ENCODE measurements at regions not wholly inside any gene's neighbourhood (a gene's known extent, or its start where the extent isn't known, plus 50 kb on each side); places are given as distances from the start of the nearest gene placed in this dataset.

DNA sequence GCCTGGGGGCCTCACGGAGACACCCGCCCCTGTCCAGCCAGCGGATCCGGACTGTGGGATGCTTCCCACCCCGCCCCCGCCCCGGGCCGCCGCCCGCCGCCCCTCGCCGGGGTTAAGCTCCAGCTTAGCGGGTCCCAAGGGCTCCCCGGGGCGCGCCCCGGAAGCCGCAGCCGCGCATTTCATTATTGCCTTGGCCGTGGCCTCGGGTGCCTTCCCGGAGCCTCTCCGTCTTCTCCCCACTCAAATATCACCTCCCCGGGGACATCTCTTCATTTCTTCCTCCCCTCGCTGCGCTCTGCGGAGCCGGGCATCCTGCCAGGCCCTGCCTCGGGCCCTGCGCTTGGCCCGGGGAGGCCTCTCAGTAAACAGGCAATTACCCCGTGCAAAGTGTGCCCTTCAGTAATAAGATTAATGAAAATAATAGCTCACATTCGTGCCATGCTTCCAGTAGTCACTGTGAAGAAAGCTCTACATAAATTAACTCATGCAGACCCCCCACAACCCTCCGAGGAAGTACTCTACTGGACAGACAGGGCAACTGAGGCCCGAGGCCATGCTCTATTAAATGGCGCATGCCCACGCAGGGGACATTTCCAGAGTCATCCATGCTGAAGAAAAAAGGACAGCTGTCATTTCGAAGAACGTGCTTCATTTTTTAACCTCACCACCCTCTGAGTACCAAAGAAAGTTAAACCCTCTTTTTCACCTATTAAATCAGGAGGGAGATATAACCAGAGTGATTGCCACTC lies 49.9 kb upstream of the LAPTM5 start:
- TF ChIP-seq, protein P1, sequence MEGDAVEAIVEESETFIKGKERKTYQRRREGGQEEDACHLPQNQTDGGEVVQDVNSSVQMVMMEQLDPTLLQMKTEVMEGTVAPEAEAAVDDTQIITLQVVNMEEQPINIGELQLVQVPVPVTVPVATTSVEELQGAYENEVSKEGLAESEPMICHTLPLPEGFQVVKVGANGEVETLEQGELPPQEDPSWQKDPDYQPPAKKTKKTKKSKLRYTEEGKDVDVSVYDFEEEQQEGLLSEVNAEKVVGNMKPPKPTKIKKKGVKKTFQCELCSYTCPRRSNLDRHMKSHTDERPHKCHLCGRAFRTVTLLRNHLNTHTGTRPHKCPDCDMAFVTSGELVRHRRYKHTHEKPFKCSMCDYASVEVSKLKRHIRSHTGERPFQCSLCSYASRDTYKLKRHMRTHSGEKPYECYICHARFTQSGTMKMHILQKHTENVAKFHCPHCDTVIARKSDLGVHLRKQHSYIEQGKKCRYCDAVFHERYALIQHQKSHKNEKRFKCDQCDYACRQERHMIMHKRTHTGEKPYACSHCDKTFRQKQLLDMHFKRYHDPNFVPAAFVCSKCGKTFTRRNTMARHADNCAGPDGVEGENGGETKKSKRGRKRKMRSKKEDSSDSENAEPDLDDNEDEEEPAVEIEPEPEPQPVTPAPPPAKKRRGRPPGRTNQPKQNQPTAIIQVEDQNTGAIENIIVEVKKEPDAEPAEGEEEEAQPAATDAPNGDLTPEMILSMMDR (conservative IDR thresholded peaks at IDR 0.05 in 1 of 2, IDR thresholded peaks at IDR 0.05 in 1 of 2; ENCODE audit: low read depth in 1 of 2, low read length in 2 of 2) = no peak
- no peak for TF ChIP-seq EZH2 (IDR thresholded peaks at IDR 0.05; ENCODE audit: low read length, missing control alignments)
